ENCODE measurements at regions not wholly inside any gene's neighbourhood (a gene's known extent, or its start where the extent isn't known, plus 50 kb on each side); places are given as distances from the start of the nearest gene placed in this dataset.
"Not testable (repeated sequence)": the region's sequence is repeated elsewhere in the genome, so short reads cannot be mapped to it uniquely, and the experiment has no call there.

DNA sequence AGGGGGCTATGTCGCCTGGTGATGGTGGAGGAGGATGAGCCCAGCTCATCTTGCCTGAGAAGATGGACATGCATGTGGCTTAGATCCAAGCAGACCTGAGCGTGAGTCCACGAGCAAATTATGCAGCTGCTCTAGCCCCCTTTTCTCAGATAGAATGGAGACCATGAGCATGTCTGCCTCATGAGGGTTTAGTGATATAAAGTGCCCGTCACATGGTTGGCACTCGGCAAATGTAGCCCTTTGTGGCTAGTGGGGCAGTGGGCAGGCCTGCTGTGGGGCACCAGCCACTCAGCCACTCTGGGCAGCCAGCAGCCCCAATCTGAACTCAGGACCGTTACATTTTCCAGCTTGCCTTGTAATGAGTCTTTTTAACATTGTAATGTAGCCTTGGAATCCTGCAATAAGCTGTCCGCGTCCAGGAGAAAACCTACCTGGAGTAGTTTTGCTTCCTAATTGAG lies 92.1 kb upstream of the HS6ST1 start:
- Mint-ChIP-seq H3K27ac (no peak overlapping the region), H3K9me3 (no peaks in the 10 kb centered on the region), H3K27me3 (no peaks in the 10 kb centered on the region), H3K36me3 (ENCODE audit: low read depth) (no peaks in the 10 kb centered on the region), H3K4me3 (no peak overlapping the region), H3K4me1 (no peaks in the 10 kb centered on the region)
- CTCF ChIA-PET, result no interaction called here
- DNase-seq, result no peak
- POLR2A ChIA-PET, result no interaction called here

GRCh38 chr2:128411431-128411830 lies 92.8 kb upstream of the HS6ST1 start:
- ChIA-PET POLR2A (no interaction called here), CTCF (no interaction called here)
- DNase-seq, result no peak
- Mint-ChIP-seq H3K9me3 (no peaks in the 10 kb centered on the region), H3K4me1 (no peaks in the 10 kb centered on the region), H3K36me3 (ENCODE audit: low read depth) (no peaks in the 10 kb centered on the region), H3K4me3 (no peak overlapping the region), H3K27me3 (no peaks in the 10 kb centered on the region), H3K27ac (no peak overlapping the region)

DNA sequence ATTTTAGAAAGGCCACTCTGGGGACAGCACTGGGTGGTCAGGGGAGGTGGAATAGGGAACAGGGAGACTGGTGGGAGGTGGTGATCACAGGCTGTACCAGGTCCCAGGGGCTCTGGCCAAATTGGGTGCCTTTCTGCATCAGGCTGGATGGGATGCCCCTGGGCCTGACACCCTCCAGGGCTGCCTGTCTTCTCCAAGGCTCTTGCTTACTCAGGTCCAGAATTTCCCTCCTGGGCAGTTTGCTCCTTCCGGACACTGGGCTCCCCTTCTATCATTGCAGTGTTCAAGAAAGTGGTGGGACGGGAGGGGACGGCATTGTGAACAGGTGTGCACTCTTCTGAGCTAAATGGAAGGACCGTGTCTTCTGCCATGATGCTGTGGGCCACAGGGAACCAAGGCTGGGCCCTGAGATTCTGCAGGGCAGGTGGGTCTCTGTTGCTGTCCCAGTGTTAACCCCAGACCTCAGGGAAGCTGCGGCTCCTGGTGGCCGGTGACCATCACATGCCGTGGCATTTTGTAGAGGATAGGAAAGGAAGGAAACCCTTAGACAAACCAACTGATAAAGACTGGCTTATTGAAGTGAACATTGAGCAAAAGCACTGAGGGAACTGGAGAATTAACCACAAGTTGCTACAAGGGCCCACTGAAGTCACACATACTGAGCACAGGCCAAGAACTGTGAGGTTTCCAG lies 93.7 kb upstream of the HS6ST1 start:
- Mint-ChIP-seq H3K4me1 (no peaks in the 10 kb centered on the region), H3K9me3 (no peaks in the 10 kb centered on the region), H3K36me3 (ENCODE audit: low read depth) (no peaks in the 10 kb centered on the region), H3K4me3 (no peak overlapping the region), H3K27me3 (no peaks in the 10 kb centered on the region), H3K27ac (no peak overlapping the region)
- ChIA-PET POLR2A (no interaction called here), CTCF (no interaction called here)
- no peak for DNase-seq

GRCh38 chr2:128413014-128413717 lies 94.5 kb upstream of the HS6ST1 start:
- no peaks in the 10 kb centered on the region for H3K4me1 Mint-ChIP-seq

DNA sequence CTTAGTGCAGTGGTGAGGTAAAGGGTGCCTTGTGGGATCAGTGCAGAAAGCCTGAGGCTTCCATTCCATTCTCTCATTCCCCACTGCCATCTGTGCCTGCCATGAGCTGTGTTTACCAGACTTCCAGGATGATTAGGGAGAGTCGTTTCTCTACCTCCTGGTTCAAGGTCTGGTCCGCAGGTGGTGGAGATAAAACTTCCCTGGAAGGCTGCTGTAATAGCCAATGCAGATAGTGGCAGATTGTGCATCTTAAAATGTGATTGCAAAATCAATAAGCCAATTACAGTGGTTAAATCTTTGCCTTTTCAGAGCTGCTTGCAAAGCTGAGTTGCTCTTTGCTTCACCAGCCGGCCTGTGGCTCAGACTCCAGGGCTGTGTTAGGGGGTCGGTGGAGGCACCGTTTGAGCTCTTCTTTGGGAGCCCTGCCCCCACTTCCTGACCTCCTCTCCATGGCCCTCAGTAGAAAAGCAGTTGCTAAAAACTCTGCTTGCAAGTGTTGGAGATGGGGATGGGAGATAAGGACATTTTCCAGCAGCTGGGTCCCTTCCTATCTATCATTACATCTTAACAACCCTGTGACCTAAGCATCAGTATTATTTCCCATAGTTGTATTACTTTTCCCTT lies 95.2 kb upstream of the HS6ST1 start:
- Mint-ChIP-seq H3K4me3 (no peak overlapping the region), H3K27ac (no peak overlapping the region), H3K9me3 (no peaks in the 10 kb centered on the region), H3K27me3 (no peaks in the 10 kb centered on the region), H3K4me1 (no peaks in the 10 kb centered on the region), H3K36me3 (ENCODE audit: low read depth) (no peaks in the 10 kb centered on the region)
- DNase-seq, result no peak
- CTCF ChIA-PET, result interaction anchor here (0.5 to 0.6 kb wide), 2 partner anchors 16 to 407 kb away, joined by 3 to 4 read pairs; no protein-coding TSS in a partner anchor
- POLR2A ChIA-PET, result no interaction called here

More at GRCh38 chr2:128413014-128413717, 94.5 kb upstream of the HS6ST1 start:
- no peak overlapping the region for H3K4me3 Mint-ChIP-seq
- no peaks in the 10 kb centered on the region for H3K36me3 Mint-ChIP-seq (ENCODE audit: low read depth)
- H3K27ac Mint-ChIP-seq, result no peak overlapping the region
- no peaks in the 10 kb centered on the region for H3K27me3 Mint-ChIP-seq
- no peak for DNase-seq
- CTCF ChIA-PET, result interaction anchor here (0.5 kb wide), 1 partner anchor 15 kb away, joined by 3 read pairs; no protein-coding TSS in a partner anchor
- H3K9me3 Mint-ChIP-seq, result no peaks in the 10 kb centered on the region
- POLR2A ChIA-PET, result no interaction called here

DNA sequence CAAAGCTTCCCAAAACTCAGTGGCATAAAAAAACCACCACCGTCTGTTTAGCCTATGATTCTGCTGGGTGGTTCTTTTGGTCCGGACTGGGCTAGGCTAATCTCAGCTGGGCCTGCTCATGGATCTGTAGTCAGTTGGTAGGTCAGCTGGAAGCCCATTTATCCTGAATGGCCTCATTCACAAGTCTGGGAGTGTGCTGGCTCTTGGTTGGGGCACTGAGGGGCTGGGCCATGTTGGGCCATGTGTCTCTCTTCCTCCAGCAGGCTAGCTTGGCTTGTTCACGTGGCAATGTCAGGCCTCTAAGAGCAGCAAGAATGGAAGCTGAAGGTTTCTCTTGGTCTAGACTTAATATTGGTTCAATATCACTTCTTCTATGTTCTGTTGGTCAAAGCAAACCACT lies 95.7 kb upstream of the HS6ST1 start:
- Mint-ChIP-seq H3K9me3 (no peaks in the 10 kb centered on the region), H3K4me1 (no peaks in the 10 kb centered on the region), H3K4me3 (no peak overlapping the region), H3K27me3 (no peaks in the 10 kb centered on the region), H3K27ac (no peak overlapping the region), H3K36me3 (ENCODE audit: low read depth) (no peaks in the 10 kb centered on the region)
- no peak for DNase-seq
- ChIA-PET CTCF (interaction anchor here (0.6 kb wide), 1 partner anchor 407 kb away, joined by 4 read pairs; no protein-coding TSS in a partner anchor), POLR2A (no interaction called here)

DNA sequence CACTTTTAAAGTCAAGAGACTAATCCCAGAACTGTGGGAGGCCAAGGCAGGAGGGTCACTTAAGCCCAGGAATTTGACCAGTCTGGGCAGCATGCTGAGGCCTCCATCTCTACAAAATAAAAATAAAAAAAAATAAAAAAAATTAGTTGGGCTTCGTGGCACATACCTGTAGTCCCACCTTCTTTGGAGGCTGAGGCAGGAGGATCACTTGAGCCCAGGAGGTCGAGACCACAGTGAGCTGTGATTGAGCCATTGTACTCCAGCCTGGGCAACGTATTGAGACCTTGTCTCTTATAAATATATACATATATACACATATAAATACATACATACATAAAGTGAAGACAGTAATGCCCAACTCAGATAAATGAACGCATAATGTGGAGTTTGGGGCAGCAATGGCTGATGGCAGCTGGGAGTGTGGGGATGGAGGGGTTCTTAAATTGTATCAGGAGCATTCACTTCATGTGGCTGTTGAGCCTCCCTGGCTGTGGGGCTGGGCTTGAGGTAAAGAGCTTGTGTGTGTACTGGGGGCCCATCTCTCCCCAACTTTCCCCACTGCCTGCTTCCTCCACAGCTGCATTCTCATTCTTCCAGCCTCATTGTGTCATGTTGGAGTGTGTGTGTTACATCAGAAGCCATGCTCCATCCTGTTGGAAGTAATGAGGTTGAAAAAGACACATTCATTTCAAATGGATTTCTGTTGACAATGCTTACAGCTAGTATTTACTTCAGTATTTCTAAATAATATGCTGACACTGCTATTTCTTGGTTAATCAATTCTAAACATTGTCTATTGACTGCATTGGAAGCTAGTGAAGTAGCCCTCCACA lies 96.5 kb upstream of the HS6ST1 start:
- Mint-ChIP-seq H3K9me3 (no peaks in the 10 kb centered on the region), H3K4me1 (no peaks in the 10 kb centered on the region), H3K27ac (no peak overlapping the region), H3K36me3 (ENCODE audit: low read depth) (no peaks in the 10 kb centered on the region), H3K27me3 (no peaks in the 10 kb centered on the region), H3K4me3 (no peak overlapping the region)
- ChIA-PET POLR2A (no interaction called here), CTCF (no interaction called here)
- DNase-seq, result no peak

DNA sequence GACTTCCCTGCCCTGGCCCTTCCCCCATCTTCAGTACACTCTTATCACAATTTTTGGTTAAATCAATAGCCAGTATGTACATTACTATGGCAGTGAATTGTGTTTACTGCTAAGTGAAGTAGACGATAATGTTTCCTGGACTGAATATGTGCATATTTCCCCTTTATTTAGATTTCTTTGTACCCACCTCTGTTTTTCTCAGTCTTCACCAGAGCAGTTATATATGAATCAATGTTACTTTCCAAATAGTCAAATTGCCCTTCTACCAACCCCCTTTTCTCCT lies 97.1 kb upstream of the HS6ST1 start:
- CTCF ChIA-PET, result no interaction called here
- Mint-ChIP-seq H3K4me3 (no peak overlapping the region), H3K27me3 (no peaks in the 10 kb centered on the region), H3K36me3 (ENCODE audit: low read depth) (no peaks in the 10 kb centered on the region), H3K27ac (no peak overlapping the region), H3K9me3 (no peaks in the 10 kb centered on the region), H3K4me1 (no peaks in the 10 kb centered on the region)
- DNase-seq, result no peak
- POLR2A ChIA-PET, result no interaction called here

- no peaks in the 10 kb centered on the region for H3K9me3 Mint-ChIP-seq
- no peaks in the 10 kb centered on the region for H3K36me3 Mint-ChIP-seq (ENCODE audit: low read depth)
- POLR2A ChIA-PET, result no interaction called here
- no peak overlapping the region for H3K27ac Mint-ChIP-seq
- no peaks in the 10 kb centered on the region for H3K27me3 Mint-ChIP-seq
- CTCF ChIA-PET, result interaction anchor here (0.6 kb wide), 1 partner anchor 170 kb away, joined by 3 read pairs; no protein-coding TSS in a partner anchor
- H3K4me1 Mint-ChIP-seq, result no peaks in the 10 kb centered on the region
- no peak overlapping the region for H3K4me3 Mint-ChIP-seq
- DNase-seq, result no peak
Measured at GRCh38 chr2:128416109-128416785, 97.6 kb upstream of the HS6ST1 start.

GRCh38 chr2:128416806-128417205 lies 98.1 kb upstream of the HS6ST1 start:
- Mint-ChIP-seq H3K4me1 (no peaks in the 10 kb centered on the region), H3K4me3 (no peak overlapping the region), H3K27me3 (no peaks in the 10 kb centered on the region), H3K27ac (no peak overlapping the region), H3K9me3 (no peaks in the 10 kb centered on the region), H3K36me3 (ENCODE audit: low read depth) (no peaks in the 10 kb centered on the region)
- POLR2A ChIA-PET, result no interaction called here
- CTCF ChIA-PET, result interaction anchor here (0.6 kb wide), 1 partner anchor 170 kb away, joined by 3 read pairs; no protein-coding TSS in a partner anchor
- no peak for DNase-seq

- DNase-seq; H3K4me3 Mint-ChIP-seq; CTCF ChIA-PET; H3K27me3 Mint-ChIP-seq; H3K36me3 Mint-ChIP-seq (ENCODE audit: low read depth); POLR2A ChIA-PET; H3K9me3 Mint-ChIP-seq; H3K27ac Mint-ChIP-seq; H3K4me1 Mint-ChIP-seq: not testable (repeated sequence)
Measured at GRCh38 chr2:128417264-128417663, 98.6 kb upstream of the HS6ST1 start.

DNA sequence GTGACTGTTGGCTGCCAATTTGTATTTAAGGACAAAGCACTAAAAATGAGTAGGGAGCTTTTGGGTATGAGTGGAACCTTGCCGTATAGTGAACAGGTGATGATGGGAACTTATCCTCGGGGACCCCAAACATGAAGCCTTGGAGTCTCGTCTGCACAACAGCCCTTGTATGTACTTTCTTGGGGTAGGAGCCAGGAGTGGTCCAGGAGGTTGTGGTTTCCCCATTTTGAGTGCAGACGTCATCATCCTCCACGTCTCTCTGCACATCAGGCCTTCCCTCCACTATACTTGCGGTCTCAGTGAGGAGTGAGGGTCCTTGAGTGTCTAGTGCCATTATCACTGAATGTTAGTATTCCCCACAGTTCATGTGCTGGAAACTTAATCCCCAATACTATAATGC lies 101.5 kb upstream of the HS6ST1 start:
- no peaks in the 10 kb centered on the region for H3K9me3 Mint-ChIP-seq
- DNase-seq, result no peak
- ChIA-PET CTCF (no interaction called here), POLR2A (no interaction called here)
- no peaks in the 10 kb centered on the region for H3K27me3 Mint-ChIP-seq
- no peak overlapping the region for H3K27ac Mint-ChIP-seq
- H3K4me3 Mint-ChIP-seq, result no peak overlapping the region
- no peaks in the 10 kb centered on the region for H3K36me3 Mint-ChIP-seq (ENCODE audit: low read depth)
- H3K4me1 Mint-ChIP-seq, result no peaks in the 10 kb centered on the region

GRCh38 chr2:128420776-128421175 lies 102.1 kb upstream of the HS6ST1 start:
- no peak overlapping the region for H3K27ac Mint-ChIP-seq
- POLR2A ChIA-PET, result no interaction called here

More at GRCh38 chr2:128420776-128421175, 102.1 kb upstream of the HS6ST1 start:
- Mint-ChIP-seq H3K9me3 (no peaks in the 10 kb centered on the region), H3K36me3 (ENCODE audit: low read depth) (no peaks in the 10 kb centered on the region), H3K4me1 (no peaks in the 10 kb centered on the region), H3K27me3 (no peaks in the 10 kb centered on the region), H3K4me3 (no peak overlapping the region)
- DNase-seq, result no peak
- CTCF ChIA-PET, result no interaction called here
